22Rv1 (cell line): ENCODE measurements at regions not wholly inside any gene's neighbourhood (a gene's known extent, or its start where the extent isn't known, plus 50 kb on each side); places are given as distances from the start of the nearest gene placed in this dataset.

Source experiments
- CTCF ChIP-seq: fragments of 450-650 bp; IDR thresholded peaks from 2 replicates; pipeline ENCODE4 v1.5.1; 2017; ENCODE audit warnings: mild to moderate bottlenecking
- ZFX ChIP-seq: fragments of 450-650 bp; IDR thresholded peaks from 2 replicates; pipeline ENCODE4 v1.6.1; 2017; ENCODE audit warnings: antibody characterized with exemption, borderline replicate concordance

GRCh38 chr12:124692443-124692842, 125.0 kb upstream of the NCOR2 start:
- TF ChIP-seq CTCF (no peak), ZFX (no peak)
